Stimulated activated CD4-positive, alpha-beta T cell treated with anti-CD3 and anti-CD28 coated beads, Interleukin-15, amount 100 ng/mL, for 48 hours (primary cell): ENCODE measurements at regions not wholly inside any gene's neighbourhood (a gene's known extent, or its start where the extent isn't known, plus 50 kb on each side); places are given as distances from the start of the nearest gene placed in this dataset.
"Not testable (repeated sequence)": the region's sequence is repeated elsewhere in the genome, so short reads cannot be mapped to it uniquely, and the experiment has no call there.

Source experiments
- DNase-seq, 2 donors: peaks; one replicate each; pipeline ENCODE4 v3.0.0-alpha.2; 2020; ENCODE audit warnings: low read depth in 2 of 2

- no peak for DNase-seq
These were observed 546.9 kb upstream of the API5 start for GRCh38 chr11:42764936-42765335.

GRCh38 chr11:42768576-42768975, 543.2 kb upstream of the API5 start:
- DNase-seq: no peak

GRCh38 chr11:42770444-42771065, 541.2 kb upstream of the API5 start:
- no peak for DNase-seq

GRCh38 chr11:42772886-42773285, 538.9 kb upstream of the API5 start:
- no peak for DNase-seq

- DNase-seq: no peak
These were observed 538.1 kb upstream of the API5 start for GRCh38 chr11:42773729-42774128.

GRCh38 chr11:42774567-42774966, 537.2 kb upstream of the API5 start:
- DNase-seq: no peak

- no peak for DNase-seq
These were observed 534.0 kb upstream of the API5 start for GRCh38 chr11:42777776-42778175.

- DNase-seq: no peak
These were observed 533.6 kb upstream of the API5 start for GRCh38 chr11:42778193-42778592.

- no peak for DNase-seq
These were observed 532.2 kb upstream of the API5 start for GRCh38 chr11:42779555-42779954.

- no peak for DNase-seq
These were observed 524.8 kb upstream of the API5 start for GRCh38 chr11:42786981-42787380.

GRCh38 chr11:42795483-42795882, 516.3 kb upstream of the API5 start:
- not testable (repeated sequence) for DNase-seq

GRCh38 chr11:42800041-42800440, 511.8 kb upstream of the API5 start:
- no peak for DNase-seq

GRCh38 chr11:42802201-42802899, 509.4 kb upstream of the API5 start:
- no peak for DNase-seq

GRCh38 chr11:42806191-42806590, 505.6 kb upstream of the API5 start:
- DNase-seq: no peak

GRCh38 chr11:42812361-42812760, 499.4 kb upstream of the API5 start:
- no peak for DNase-seq

GRCh38 chr11:42812960-42813359, 498.8 kb upstream of the API5 start:
- DNase-seq: no peak

GRCh38 chr11:42816471-42816870, 495.3 kb upstream of the API5 start:
- no peak for DNase-seq

GRCh38 chr11:42819126-42819525, 492.7 kb upstream of the API5 start:
- no peak for DNase-seq

- not testable (repeated sequence) for DNase-seq
These were observed 489.6 kb upstream of the API5 start for GRCh38 chr11:42822188-42822587.

- no peak for DNase-seq
These were observed 488.2 kb upstream of the API5 start for GRCh38 chr11:42823546-42823945.

GRCh38 chr11:42824067-42824466, 487.7 kb upstream of the API5 start:
- no peak for DNase-seq

GRCh38 chr11:42825598-42825997, 486.2 kb upstream of the API5 start:
- DNase-seq: no peak

- DNase-seq: no peak
These were observed 484.0 kb upstream of the API5 start for GRCh38 chr11:42827845-42828244.

GRCh38 chr11:42837994-42838393, 473.8 kb upstream of the API5 start:
- no peak for DNase-seq
